Posterior vena cava (tissue), 2 donors: ENCODE measurements at regions not wholly inside any gene's neighbourhood (a gene's known extent, or its start where the extent isn't known, plus 50 kb on each side); places are given as distances from the start of the nearest gene placed in this dataset.

ENCODE experiments used
- DNase-seq: peaks from one replicate; pipeline ENCODE4 v3.0.0-alpha.2; 2020; ENCODE audit warnings: low spot score
- intact Hi-C, 2 donors: fragments of 100-400 bp; cut with DNase I; formaldehyde crosslinking; loops; one replicate each; pipeline versions ENCODE4 v1.14.1 to v1.14.2; 2022 to 2023
- donor health status: DM: yes; HTN: yes; CAD: no.
- donor health status: DM: yes; HTN: yes; CAD: no.

- intact Hi-C loops: no loop called here
- DNase-seq: no peak
Observed at GRCh38 chr20:52751571-52751970, 220.6 kb upstream of the TSHZ2 start.

DNA sequence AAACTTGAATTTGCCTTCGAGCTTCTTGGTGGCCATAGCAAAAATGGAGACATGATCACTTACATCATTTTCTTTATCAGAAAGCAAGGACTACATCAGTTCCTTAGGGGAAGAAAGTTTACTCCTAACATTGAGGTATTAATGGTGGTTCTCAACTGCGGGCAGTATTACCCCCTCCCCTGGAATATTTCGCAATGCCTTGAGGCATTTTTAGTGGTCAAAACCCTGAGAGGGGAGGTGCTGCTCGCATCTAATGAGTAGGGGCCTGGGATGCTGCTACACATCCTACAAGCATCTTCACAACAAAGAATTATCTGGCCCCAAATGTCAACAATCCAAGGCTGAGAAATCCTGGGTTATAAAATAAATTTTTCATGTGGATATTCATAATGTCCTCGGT lies 222.2 kb upstream of the TSHZ2 start:
- intact Hi-C loops: no loop called here

GRCh38 chr20:52748990-52749389 lies 223.2 kb upstream of the TSHZ2 start:
- DNase-seq: no peak
- intact Hi-C loops: no loop called here

More for the DNA sequence above, 222.2 kb upstream of the TSHZ2 start:
- DNase-seq: no peak

- intact Hi-C loops: no loop called here
- no peak for DNase-seq
Observed at GRCh38 chr20:52748285-52748932, 223.7 kb upstream of the TSHZ2 start.

- intact Hi-C loops: no loop called here
- DNase-seq: no peak
Observed at GRCh38 chr20:52747845-52748284, 224.3 kb upstream of the TSHZ2 start.

- no peak for DNase-seq
- intact Hi-C loops: no loop called here
Observed at GRCh38 chr20:52746770-52747169, 225.4 kb upstream of the TSHZ2 start.

GRCh38 chr20:52746190-52746589 lies 226.0 kb upstream of the TSHZ2 start:
- no peak for DNase-seq
- intact Hi-C loops: no loop called here

DNA sequence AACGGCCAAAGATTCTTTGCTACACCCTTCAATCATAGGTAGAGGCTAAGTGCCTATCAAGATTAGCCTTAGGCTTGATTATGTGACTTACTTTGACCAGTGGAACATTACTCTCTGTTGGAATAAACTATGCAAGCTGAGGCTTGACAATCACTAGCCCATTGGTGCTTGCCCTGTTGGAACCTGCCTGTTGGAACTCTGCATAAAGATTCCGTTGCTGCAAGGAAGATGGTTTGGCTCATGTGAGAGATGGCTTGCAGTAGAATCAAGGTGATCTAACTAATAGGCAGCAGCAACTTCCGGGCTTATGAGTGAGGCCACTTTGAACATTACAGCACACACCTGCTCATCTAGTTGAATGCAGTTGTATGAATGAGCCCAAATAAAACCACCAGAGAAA lies 227.7 kb upstream of the TSHZ2 start:
- intact Hi-C loops: no loop called here
- DNase-seq: no peak

GRCh38 chr20:52738081-52738480 lies 234.1 kb upstream of the TSHZ2 start:
- no peak for DNase-seq
- intact Hi-C loops: no loop called here

- intact Hi-C loops: no loop called here
- no peak for DNase-seq
Observed at GRCh38 chr20:52736507-52736906, 235.7 kb upstream of the TSHZ2 start.

GRCh38 chr20:52731093-52731492 lies 241.1 kb upstream of the TSHZ2 start:
- DNase-seq: no peak
- intact Hi-C loops: no loop called here

DNA sequence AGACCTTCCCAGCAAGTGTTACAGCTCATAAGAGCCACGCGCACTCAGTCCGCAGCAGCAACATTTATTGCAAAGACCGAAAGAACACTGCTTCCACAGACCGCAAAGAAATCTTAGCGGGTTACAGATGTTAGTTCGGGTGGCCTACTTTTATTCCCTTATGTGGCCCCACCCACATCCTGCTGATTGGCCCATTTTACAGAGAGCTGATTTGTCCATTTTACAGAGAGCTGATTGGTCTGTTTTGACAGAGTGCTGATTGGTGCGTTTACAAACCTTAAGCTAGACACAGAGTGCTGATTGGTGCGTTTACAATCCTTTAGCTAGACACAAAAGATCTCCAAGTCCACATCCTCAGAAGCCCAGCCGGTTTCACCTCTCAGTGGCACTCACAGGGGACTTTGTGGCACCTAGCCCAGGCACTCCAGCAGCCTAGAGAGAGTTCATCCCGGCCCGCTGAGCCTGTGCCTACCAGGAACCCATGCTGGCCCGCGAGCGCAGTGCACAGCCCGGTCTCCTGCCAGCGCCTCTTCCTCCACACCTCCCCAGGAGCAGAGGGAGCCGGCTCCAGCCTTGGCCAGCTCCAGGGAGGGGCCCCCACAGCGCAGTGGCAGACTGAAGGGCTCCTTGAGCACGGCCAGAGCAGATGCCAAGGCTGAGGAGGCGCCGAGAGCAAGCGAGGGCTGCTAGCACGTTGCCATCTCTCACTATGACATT lies 244.3 kb upstream of the TSHZ2 start:
- no peak for DNase-seq
- intact Hi-C loops: no loop called here

- intact Hi-C loops: no loop called here
- DNase-seq: no peak
Observed at GRCh38 chr20:52724541-52724940, 247.6 kb upstream of the TSHZ2 start.

- intact Hi-C loops: no loop called here
- DNase-seq: no peak
Observed at GRCh38 chr20:52722926-52723688, 249.1 kb upstream of the TSHZ2 start.

GRCh38 chr20:52708137-52708536 lies 264.0 kb upstream of the TSHZ2 start:
- intact Hi-C loops: no loop called here
- no peak for DNase-seq

- intact Hi-C loops: no loop called here
- DNase-seq: no peak
Observed at GRCh38 chr20:52704553-52704952, 267.6 kb upstream of the TSHZ2 start.

DNA sequence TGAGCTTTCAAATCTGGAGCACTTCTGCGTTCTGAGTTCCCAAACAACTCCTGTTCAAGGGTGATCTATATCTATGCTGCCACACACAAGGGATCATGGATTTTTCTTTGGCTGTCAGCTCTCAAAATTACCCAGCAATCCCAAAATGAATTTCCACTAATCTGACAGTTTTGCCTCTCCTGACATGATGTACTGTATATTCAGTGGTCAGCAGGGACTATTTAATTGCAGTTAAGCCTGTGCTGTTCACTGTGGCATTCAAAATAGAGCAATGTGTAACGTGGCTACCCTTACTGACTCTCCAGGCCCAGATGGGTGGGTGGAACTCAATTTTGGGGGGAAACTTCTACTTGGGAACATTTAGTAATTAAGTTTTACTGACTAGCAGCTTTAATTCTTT lies 283.8 kb upstream of the TSHZ2 start:
- intact Hi-C loops: no loop called here
- DNase-seq: no peak

DNA sequence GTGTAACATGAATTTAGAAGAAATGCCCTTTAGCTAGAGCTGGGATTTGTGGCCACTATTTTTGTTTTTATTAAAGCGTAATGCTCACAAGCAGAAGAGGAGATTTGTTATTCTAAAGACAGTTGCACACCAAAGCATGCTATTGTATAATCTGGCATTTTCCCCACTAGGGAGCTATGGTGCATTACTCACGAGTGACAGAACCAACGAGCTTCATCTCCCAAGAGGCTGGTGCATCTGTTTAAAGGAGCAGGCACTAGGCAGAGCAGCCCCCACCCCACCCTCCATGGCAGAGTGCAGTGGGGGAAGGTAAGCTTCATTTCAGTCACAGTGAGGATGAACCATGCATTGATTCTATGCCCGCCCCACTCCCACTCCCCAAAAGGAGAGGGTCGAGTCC lies 287.3 kb upstream of the TSHZ2 start:
- intact Hi-C loops: no loop called here
- DNase-seq: no peak

DNA sequence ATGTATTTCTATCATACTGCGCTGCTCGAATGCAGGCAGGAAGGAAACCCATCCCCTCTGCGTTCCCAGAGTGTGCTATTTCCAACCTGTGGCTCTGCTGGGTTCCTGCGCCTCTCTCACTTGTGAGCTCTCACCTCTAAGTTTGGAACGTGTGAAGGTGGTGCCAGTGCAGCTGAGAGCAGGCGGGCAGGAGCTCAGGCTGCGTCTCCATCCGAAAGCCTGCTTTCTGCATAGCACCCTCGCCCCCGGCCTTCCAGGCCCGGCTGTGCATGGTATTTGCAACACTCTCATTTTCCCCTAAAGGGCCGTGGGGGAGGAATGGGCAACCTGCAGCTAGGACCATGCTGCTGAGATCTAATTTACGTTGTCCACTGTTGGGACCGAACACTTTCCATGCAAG lies 288.0 kb upstream of the TSHZ2 start:
- no peak for DNase-seq
- intact Hi-C loops: no loop called here

DNA sequence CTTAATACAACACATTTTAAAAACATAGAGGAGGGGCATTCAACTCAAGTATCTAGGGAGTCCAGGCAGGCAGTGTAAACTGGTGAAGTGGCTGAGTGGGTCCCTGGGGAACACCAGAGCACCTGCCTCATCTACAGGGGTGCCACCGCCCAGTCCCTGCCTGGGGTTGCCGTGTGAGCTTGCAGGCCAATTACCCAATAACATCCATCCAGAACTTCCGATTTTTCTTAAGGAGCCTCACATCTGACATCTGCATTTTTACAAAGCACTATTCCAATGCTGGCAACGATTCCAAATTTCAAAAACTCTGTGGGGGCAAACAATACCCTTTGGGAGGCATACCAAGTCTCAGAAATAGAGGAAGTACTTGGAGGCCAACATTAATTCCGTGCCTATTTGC lies 288.4 kb upstream of the TSHZ2 start:
- intact Hi-C loops: no loop called here
- no peak for DNase-seq

GRCh38 chr20:52682237-52682636 lies 289.9 kb upstream of the TSHZ2 start:
- DNase-seq: no peak
- intact Hi-C loops: no loop called here
